WI38 (cell line): ENCODE measurements at regions not wholly inside any gene's neighbourhood (a gene's known extent, or its start where the extent isn't known, plus 50 kb on each side); places are given as distances from the start of the nearest gene placed in this dataset.

ENCODE experiments used
- H3K4me3 ChIP-seq: 2 replicates; pipeline ENCODE4 v1.5.1; 2011; ENCODE audit warnings: low read depth, mild to moderate bottlenecking, control low read depth, low read length
- CTCF ChIP-seq: IDR thresholded peaks from 2 replicates; pipeline ENCODE4 v1.5.1; 2012; ENCODE audit warnings: low read depth, mild to moderate bottlenecking, control low read depth, low read length

DNA sequence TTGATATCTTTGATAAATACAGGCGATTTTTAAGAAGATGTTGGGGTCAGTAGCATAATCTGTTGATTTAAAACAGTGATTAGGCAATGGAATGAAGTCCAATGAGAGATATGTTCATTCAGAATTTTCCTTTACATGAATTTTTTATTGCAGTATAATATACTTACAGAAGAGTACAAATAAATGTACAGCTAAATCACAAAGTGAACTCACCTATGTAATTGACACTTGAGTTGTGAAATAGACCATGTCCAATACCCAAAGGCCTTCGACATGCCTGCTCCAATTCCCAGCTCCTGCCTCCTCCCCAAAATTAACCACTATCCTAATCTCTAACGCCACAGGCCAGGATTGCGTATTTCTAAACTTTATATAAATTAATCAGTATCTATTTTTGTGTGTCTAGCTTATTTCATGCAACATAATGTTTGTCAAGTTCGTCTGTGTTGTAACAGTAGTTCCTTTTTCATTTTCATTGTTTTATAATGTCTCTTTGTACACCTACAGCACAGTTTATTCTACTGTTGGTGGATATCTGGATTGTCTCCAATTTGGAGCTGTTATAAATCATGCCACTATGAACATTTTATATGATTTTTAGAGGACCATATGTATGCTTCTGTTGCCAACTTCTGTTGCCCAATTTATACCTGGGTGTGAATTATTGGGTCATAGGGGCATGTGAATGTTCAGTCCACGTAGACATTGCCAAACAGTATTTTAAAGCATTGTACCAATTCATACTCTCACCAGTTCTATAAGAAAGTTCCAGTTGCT, 208.3 kb downstream of the TLE1 start:
- no peak overlapping the region for H3K4me3 ChIP-seq
- TF ChIP-seq CTCF: no peak

DNA sequence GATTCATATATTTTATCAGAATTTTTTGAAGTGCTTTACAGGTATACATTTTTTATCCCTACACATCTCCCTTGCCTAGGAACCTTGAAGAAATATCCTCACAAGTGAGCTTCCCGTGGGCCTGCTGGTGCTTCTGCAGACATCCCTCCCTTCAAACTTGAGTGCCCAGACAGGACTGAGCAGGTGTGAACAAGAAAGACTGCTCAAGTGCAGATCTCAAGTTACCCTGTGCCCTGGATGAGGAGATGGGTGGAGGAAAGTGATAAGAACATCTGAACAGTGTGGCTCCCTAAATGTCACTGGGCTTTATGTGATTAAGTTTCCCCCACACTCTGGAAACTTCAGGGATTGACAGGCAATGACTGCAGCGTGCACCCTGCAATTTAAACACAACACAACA, 209.8 kb downstream of the TLE1 start:
- no peak overlapping the region for H3K4me3 ChIP-seq
- no peak for TF ChIP-seq CTCF

DNA sequence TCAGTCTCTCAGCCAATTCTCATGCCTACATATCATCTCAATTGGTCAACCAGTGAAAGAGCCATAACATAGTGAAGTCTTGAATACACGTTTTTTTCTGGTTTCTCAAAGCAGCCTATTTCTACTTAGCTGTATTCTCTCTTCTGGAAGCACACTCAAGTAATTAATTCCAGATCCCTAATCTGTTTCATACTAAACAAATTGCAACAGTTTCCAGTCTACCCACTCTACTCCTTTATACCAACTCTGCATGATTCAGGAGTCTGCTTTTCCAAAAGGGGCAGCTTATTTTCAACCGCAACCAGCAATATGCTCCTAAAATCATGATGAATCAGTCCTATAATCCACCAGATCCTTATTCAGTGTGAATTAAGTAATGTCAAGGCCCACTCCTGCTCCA, 211.7 kb downstream of the TLE1 start:
- no peak overlapping the region for H3K4me3 ChIP-seq
- no peak for TF ChIP-seq CTCF

DNA sequence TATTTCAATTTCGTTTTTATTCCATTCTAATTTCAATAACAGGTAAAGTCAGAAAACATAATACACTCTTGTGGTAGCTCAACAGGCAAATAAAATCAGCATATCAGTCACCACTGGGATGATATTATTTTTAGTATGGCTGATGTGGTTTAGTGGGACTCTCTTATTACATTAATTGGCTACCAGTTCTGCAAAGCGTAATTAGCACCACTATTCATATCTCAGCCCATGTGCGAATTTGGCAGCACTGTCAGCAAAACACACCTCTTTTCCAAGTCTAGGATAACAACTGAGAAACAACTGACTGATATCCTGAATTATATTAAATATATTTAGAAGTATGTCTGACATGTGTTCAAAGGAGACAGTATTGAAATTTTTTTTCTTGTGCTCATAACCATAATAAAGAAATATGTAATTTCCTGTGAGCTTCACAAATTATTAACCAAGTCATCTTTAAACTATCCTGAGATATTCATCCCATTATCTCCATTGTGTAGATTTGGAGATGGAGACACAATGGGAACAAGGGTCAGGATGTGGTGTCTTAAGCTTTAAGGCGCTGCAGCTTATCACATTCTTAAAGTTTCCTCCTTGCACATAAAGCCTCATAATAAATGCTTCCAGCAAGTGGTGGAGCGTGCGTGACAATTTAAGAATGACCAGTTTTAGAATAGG, 212.4 kb downstream of the TLE1 start:
- TF ChIP-seq CTCF: no peak

DNA sequence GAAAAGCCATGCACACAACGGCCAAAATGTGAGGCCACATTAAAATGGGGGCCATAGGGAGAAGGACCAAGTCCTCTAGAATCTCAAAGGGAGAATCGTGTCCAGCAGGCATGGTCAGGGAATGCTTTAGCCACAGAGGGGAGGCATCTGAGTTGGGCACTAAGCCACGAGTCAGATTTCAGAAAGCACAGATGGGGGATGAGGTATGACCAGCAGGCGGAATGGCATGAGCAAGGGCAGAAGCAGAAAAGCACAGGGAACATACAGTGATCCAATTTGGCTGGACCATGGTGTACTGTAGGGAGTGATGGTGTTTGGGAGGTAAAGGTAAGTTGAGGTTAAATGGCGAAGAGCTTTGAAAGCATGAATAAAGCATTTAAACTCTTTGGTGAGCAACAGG, 214.6 kb downstream of the TLE1 start:
- no peak overlapping the region for H3K4me3 ChIP-seq
- TF ChIP-seq CTCF: no peak

More for the DNA sequence above, 212.4 kb downstream of the TLE1 start:
- no peak overlapping the region for H3K4me3 ChIP-seq

DNA sequence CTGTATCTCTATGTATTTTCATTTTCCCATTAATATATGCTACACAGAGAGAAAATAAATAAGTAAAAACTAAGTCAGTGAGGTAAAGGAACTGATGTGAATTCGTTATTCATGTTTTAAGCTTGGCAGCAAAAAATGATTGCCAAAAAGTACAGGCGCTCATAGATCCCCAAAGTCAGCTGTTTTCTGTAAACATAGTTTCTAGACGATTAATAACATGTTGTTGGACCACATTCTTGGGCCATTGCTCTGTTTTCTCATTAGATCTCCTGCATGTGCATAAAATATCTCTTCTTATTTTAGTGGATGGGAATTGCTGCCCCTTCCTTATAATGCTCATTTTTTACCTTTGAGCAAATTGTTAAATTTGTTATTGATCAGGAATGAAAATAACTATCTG, 215.2 kb downstream of the TLE1 start:
- no peak for TF ChIP-seq CTCF
- no peak overlapping the region for H3K4me3 ChIP-seq

DNA sequence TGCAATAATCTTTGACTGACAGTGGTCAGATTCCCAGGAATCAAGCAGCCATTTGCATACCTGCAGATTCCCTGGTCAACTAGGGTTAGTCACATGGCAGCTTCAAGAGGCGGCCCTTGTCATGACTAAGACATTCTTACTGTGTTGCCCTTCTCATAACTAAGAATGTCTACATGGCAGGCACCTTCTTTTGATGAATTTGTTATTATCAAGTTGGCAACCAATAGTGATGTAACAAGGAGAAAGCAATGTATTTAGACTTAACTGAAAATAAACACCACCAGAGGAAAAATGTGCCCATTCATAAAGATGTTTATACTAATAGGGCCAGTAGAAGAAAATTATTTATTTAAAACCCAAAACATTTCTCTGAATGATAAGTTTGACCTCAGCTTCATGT, 215.6 kb downstream of the TLE1 start:
- no peak for TF ChIP-seq CTCF

More for the DNA sequence above, 215.6 kb downstream of the TLE1 start:
- no peak overlapping the region for H3K4me3 ChIP-seq
